WTC11 (cell line): ENCODE measurements at regions not wholly inside any gene's neighbourhood (a gene's known extent, or its start where the extent isn't known, plus 50 kb on each side); places are given as distances from the start of the nearest gene placed in this dataset.

ENCODE experiments used
- ATAC-seq: fragments of 200-7000 bp; cut with Tn5 transposase; 2 replicates; pipeline ENCODE4 v1.10.0; 2021; ENCODE audit warnings: mild to moderate bottlenecking, moderate library complexity
- CTCF ChIA-PET: fragments of 300-600 bp; sonication (Branson Sonifier 250); formaldehyde crosslinking; loops from one replicate; lab custom pipeline; 2021; ENCODE audit warnings: antibody characterized with exemption; lab: Charles Lee
- POLR2A ChIA-PET: fragments of 350-600 bp; sonication (Branson Sonifier 250); formaldehyde crosslinking; loops from one replicate; lab custom pipeline; 2021; ENCODE audit warnings: antibody characterized with exemption; lab: Charles Lee
- DNase-seq: peaks from one replicate; pipeline ENCODE4 v3.0.0; 2021; ENCODE audit warnings: low spot score
- H3K27ac Mint-ChIP-seq: 2 replicates; pipeline ENCODE4 v1.8.0; 2021; ENCODE audit warnings: mixed read lengths
- H3K27me3 Mint-ChIP-seq: 2 replicates; pipeline ENCODE4 v1.8.0; 2021; ENCODE audit warnings: low read depth, mild to moderate bottlenecking, moderate library complexity, mixed read lengths
- H3K36me3 Mint-ChIP-seq: 2 replicates; pipeline ENCODE4 v1.8.0; 2021; ENCODE audit warnings: mixed read lengths
- H3K4me1 Mint-ChIP-seq: 2 replicates; pipeline ENCODE4 v1.8.0; 2022; ENCODE audit warnings: mixed read lengths
- H3K4me3 Mint-ChIP-seq: 2 replicates; pipeline ENCODE4 v1.8.0; 2021; ENCODE audit warnings: mild to moderate bottlenecking, moderate library complexity, mixed read lengths
- H3K9me3 Mint-ChIP-seq: 2 replicates; pipeline ENCODE4 v1.8.0; 2021; ENCODE audit warnings: mixed read lengths
- ARID4B ChIP-seq: sonication (generic); formaldehyde crosslinking; IDR thresholded peaks from 2 replicates; pipeline ENCODE4 v1.8.0; 2023; ENCODE audit warnings: missing genetic modification reagents, mild to moderate bottlenecking, borderline replicate concordance
- ATF1 ChIP-seq: sonication (generic); formaldehyde crosslinking; IDR thresholded peaks from 2 replicates; pipeline ENCODE4 v1.8.1; 2023; ENCODE audit warnings: mild to moderate bottlenecking, moderate library complexity, missing genetic modification reagents
- ATF6 ChIP-seq: sonication (generic); formaldehyde crosslinking; IDR thresholded peaks from 2 replicates; pipeline ENCODE4 v1.8.1; 2023; ENCODE audit warnings: mild to moderate bottlenecking, missing genetic modification reagents
- CDX4 ChIP-seq: fragments of 250-450 bp; sonication (Bioruptor Pico); IDR thresholded peaks from 2 replicates; pipeline ENCODE4 v1.9.0; 2021; ENCODE audit warnings: moderate library complexity, mild to moderate bottlenecking, inconsistent platforms, borderline replicate concordance
- CTCF ChIP-seq: fragments of 200-600 bp; IDR thresholded peaks from 2 replicates; pipeline ENCODE4 v1.8.0; 2022; ENCODE audit warnings: antibody characterized with exemption
- ESRRA ChIP-seq: sonication (generic); formaldehyde crosslinking; IDR thresholded peaks from 2 replicates; pipeline ENCODE4 v1.8.1; 2022; ENCODE audit warnings: mild to moderate bottlenecking, missing genetic modification reagents, borderline replicate concordance
- FOXP4 ChIP-seq: sonication (generic); formaldehyde crosslinking; IDR thresholded peaks from 2 replicates; pipeline ENCODE4 v1.8.0; 2022; ENCODE audit warnings: mild to moderate bottlenecking, missing genetic modification reagents
- GTF2I ChIP-seq: fragments of 250-450 bp; sonication (Bioruptor Pico); conservative IDR thresholded peaks from 2 replicates; pipeline ENCODE4 v1.4.0; 2021; ENCODE audit warnings: mild to moderate bottlenecking
- IRF2 ChIP-seq: sonication (generic); formaldehyde crosslinking; IDR thresholded peaks from 2 replicates; pipeline ENCODE4 v1.8.0; 2022; ENCODE audit warnings: low read depth, missing genetic modification reagents, borderline replicate concordance
- MAX ChIP-seq: sonication (generic); formaldehyde crosslinking; IDR thresholded peaks from 2 replicates; pipeline ENCODE4 v1.8.0; 2022; ENCODE audit warnings: mild to moderate bottlenecking, missing genetic modification reagents
- MXD4 ChIP-seq: fragments of 250-450 bp; sonication (Bioruptor Pico); IDR thresholded peaks from 2 replicates; pipeline ENCODE4 v1.8.0; 2021; ENCODE audit warnings: mild to moderate bottlenecking, moderate library complexity, borderline replicate concordance
- NFYB ChIP-seq: sonication (generic); formaldehyde crosslinking; conservative IDR thresholded peaks from 2 replicates; pipeline ENCODE4 v1.8.0; 2022; ENCODE audit warnings: low read depth, missing genetic modification reagents
- SP1 ChIP-seq: sonication (generic); formaldehyde crosslinking; conservative IDR thresholded peaks from 2 replicates; pipeline ENCODE4 v1.8.1; 2022; ENCODE audit warnings: missing genetic modification reagents
- TP53 ChIP-seq: sonication (generic); formaldehyde crosslinking; IDR thresholded peaks from 2 replicates; pipeline ENCODE4 v1.8.1; 2023; ENCODE audit warnings: mild to moderate bottlenecking, missing genetic modification reagents
- ZNF219 ChIP-seq: sonication (generic); formaldehyde crosslinking; IDR thresholded peaks from 2 replicates; pipeline ENCODE4 v1.8.0; 2023; ENCODE audit warnings: missing genetic modification reagents, mild to moderate bottlenecking, borderline replicate concordance
- ZNF263 ChIP-seq: sonication (generic); formaldehyde crosslinking; IDR thresholded peaks from 2 replicates; pipeline ENCODE4 v1.8.1; 2022; ENCODE audit warnings: low read depth, mild to moderate bottlenecking, moderate library complexity, missing genetic modification reagents
- ZNF416 ChIP-seq: fragments of 250-450 bp; sonication (Bioruptor Pico); IDR thresholded peaks from 2 replicates; pipeline ENCODE4 v1.9.0; 2021; ENCODE audit warnings: mild to moderate bottlenecking, inconsistent platforms

- H3K4me1 Mint-ChIP-seq, result peaks cover 54% of the 10 kb centered on the region
- H3K9me3 Mint-ChIP-seq, result no peaks in the 10 kb centered on the region
- H3K27me3 Mint-ChIP-seq, result peaks cover 86% of the 10 kb centered on the region
- H3K4me3 Mint-ChIP-seq, result peak overlapping the region; percentile 63
- CTCF ChIA-PET, result interaction anchor here (0.6 to 1.6 kb wide), 2 partner anchors 153 to 668 kb away, joined by 3 to 4 read pairs; no protein-coding TSS in a partner anchor
- TF ChIP-seq IRF2 (CRISPR knock-in tag), result no peak
- TF ChIP-seq CDX4, result no peak
- no peak for TF ChIP-seq ZNF263
- TF ChIP-seq NFYB (CRISPR knock-in tag), result no peak
- no peak for TF ChIP-seq ZNF219 (CRISPR knock-in tag)
- no peak for TF ChIP-seq FOXP4 (CRISPR knock-in tag)
- no peak for TF ChIP-seq MXD4 (CRISPR knock-in tag)
- no peak for TF ChIP-seq ZNF416
- no peak for TF ChIP-seq MAX (CRISPR knock-in tag)
- no peak for TF ChIP-seq ATF1
- TF ChIP-seq, all 79 proteins: peak for 0
- DNase-seq (no peak), ATAC-seq (no peak)
- H3K27ac Mint-ChIP-seq, result no peak overlapping the region
- no peaks in the 10 kb centered on the region for H3K36me3 Mint-ChIP-seq
- POLR2A ChIA-PET, result no interaction called here
Observed at GRCh38 chr13:50132904-50133357, 117.7 kb downstream of the KCNRG start.

- ATAC-seq, result peak; percentile 41
- POLR2A ChIA-PET, result no interaction called here
- no peak overlapping the region for H3K27ac Mint-ChIP-seq
- TF ChIP-seq MAX (CRISPR knock-in tag) (peak; percentile 26; the same call in 1 of the 2 replicates), FOXP4 (CRISPR knock-in tag) (0 out of 2 replicates have a peak, but pooled peaks have one; percentile 2), CTCF (no peak)
- CTCF ChIA-PET, result interaction anchor here (0.6 to 2.1 kb wide), 3 partner anchors 136 to 667 kb away, joined by 3 to 6 read pairs (median 4); no protein-coding TSS in a partner anchor
- no peaks in the 10 kb centered on the region for H3K36me3 Mint-ChIP-seq
- peak overlapping the region; percentile 63 for H3K4me3 Mint-ChIP-seq
- DNase-seq, result peak; percentile 59
- H3K27me3 Mint-ChIP-seq, result peaks cover 80% of the 10 kb centered on the region
- H3K9me3 Mint-ChIP-seq, result no peaks in the 10 kb centered on the region
- peaks cover 48% of the 10 kb centered on the region for H3K4me1 Mint-ChIP-seq
Observed at GRCh38 chr13:50133358-50133953, 118.2 kb downstream of the KCNRG start.

- ChIA-PET CTCF (no interaction called here), POLR2A (no interaction called here)
- H3K36me3 Mint-ChIP-seq, result no peaks in the 10 kb centered on the region
- H3K9me3 Mint-ChIP-seq, result no peaks in the 10 kb centered on the region
- DNase-seq (no peak), ATAC-seq (no peak)
- H3K4me1 Mint-ChIP-seq, result peaks cover 47% of the 10 kb centered on the region
- H3K4me3 Mint-ChIP-seq, result no peak overlapping the region
- no peak overlapping the region for H3K27ac Mint-ChIP-seq
- H3K27me3 Mint-ChIP-seq, result peaks cover 60% of the 10 kb centered on the region
- no peak for TF ChIP-seq ESRRA
- no peak for TF ChIP-seq ATF6 (CRISPR knock-in tag)
- no peak for TF ChIP-seq SP1 (CRISPR knock-in tag)
- TF ChIP-seq TP53, result no peak
- TF ChIP-seq GTF2I (CRISPR knock-in tag), result no peak
- TF ChIP-seq ARID4B (CRISPR knock-in tag), result no peak
Observed at GRCh38 chr13:50136226-50136625, 121.0 kb downstream of the KCNRG start.
